ENCODE measurements at regions not wholly inside any gene's neighbourhood (a gene's known extent, or its start where the extent isn't known, plus 50 kb on each side); places are given as distances from the start of the nearest gene placed in this dataset.

- H3K9ac ChIP-seq (ENCODE audit: low read length), result no peak overlapping the region
- H3K27me3 ChIP-seq (ENCODE audit: control insufficient read depth, insufficient read depth, low read length), result peaks cover 44% of the 10 kb centered on the region
- no peaks in the 10 kb centered on the region for H3K36me3 ChIP-seq (ENCODE audit: control insufficient read depth, insufficient read depth, low read length)
- no peaks in the 10 kb centered on the region for H3K9me3 ChIP-seq (ENCODE audit: control insufficient read depth, low read length)
- H3K4me3 ChIP-seq (ENCODE audit: low read length), result no peak overlapping the region
- H3K4me1 ChIP-seq (ENCODE audit: control insufficient read depth, insufficient read depth, low read length), result peaks cover 26% of the 10 kb centered on the region
Measured at GRCh38 chr13:111534751-111535522, 214.5 kb downstream of the TEX29 start.

GRCh38 chr13:111535523-111535811 lies 215.0 kb downstream of the TEX29 start:
- Histone ChIP-seq H3K27me3 (ENCODE audit: control insufficient read depth, insufficient read depth, low read length) (peaks cover 41% of the 10 kb centered on the region), H3K4me1 (ENCODE audit: control insufficient read depth, insufficient read depth, low read length) (peaks cover 26% of the 10 kb centered on the region), H3K9ac (ENCODE audit: low read length) (no peak overlapping the region), H3K9me3 (ENCODE audit: control insufficient read depth, low read length) (no peaks in the 10 kb centered on the region), H3K36me3 (ENCODE audit: control insufficient read depth, insufficient read depth, low read length) (no peaks in the 10 kb centered on the region), H3K4me3 (ENCODE audit: low read length) (no peak overlapping the region)

GRCh38 chr13:111536075-111536642 lies 215.7 kb downstream of the TEX29 start:
- no peaks in the 10 kb centered on the region for H3K36me3 ChIP-seq (ENCODE audit: control insufficient read depth, insufficient read depth, low read length)
- peaks cover 26% of the 10 kb centered on the region for H3K4me1 ChIP-seq (ENCODE audit: control insufficient read depth, insufficient read depth, low read length)
- H3K27me3 ChIP-seq (ENCODE audit: control insufficient read depth, insufficient read depth, low read length), result peaks cover 36% of the 10 kb centered on the region

DNA sequence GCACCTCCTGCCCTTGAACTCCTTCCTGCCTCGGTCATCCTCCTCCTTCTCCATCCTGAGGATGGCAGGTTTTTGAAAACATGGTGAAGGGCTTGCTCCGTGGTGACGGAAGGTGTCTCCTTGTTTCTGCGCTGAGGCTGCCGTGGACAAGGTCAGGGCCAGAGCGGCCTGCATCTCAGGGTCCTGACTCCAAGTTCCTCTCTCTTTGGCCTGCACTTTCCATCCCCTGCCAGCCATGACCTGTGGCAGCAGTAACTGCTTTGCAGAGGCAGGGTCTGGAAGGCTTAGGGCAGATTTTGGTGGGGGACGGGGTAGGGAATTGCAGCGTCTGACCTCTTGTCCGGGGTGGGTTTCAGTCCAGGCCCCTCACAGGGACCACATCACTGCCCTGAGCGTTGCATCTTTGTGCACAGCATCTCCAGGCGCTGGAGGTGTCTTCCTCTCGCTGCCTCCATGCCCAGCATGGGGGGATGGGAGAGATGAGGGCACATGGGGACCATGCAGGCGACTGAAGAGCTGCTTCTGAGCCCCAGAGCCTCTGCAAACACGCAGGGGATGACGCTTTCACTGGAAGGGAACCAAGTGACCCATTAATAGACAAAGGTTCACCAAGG lies 216.8 kb downstream of the TEX29 start:
- Histone ChIP-seq H3K4me1 (ENCODE audit: control insufficient read depth, insufficient read depth, low read length) (peaks cover 26% of the 10 kb centered on the region), H3K27me3 (ENCODE audit: control insufficient read depth, insufficient read depth, low read length) (peaks cover 36% of the 10 kb centered on the region), H3K9me3 (ENCODE audit: control insufficient read depth, low read length) (no peaks in the 10 kb centered on the region), H3K9ac (ENCODE audit: low read length) (no peak overlapping the region), H3K36me3 (ENCODE audit: control insufficient read depth, insufficient read depth, low read length) (no peaks in the 10 kb centered on the region), H3K4me3 (ENCODE audit: low read length) (no peak overlapping the region)

More at GRCh38 chr13:111536075-111536642, 215.7 kb downstream of the TEX29 start:
- Histone ChIP-seq H3K4me3 (ENCODE audit: low read length) (no peak overlapping the region), H3K9me3 (ENCODE audit: control insufficient read depth, low read length) (no peaks in the 10 kb centered on the region), H3K9ac (ENCODE audit: low read length) (no peak overlapping the region)

DNA sequence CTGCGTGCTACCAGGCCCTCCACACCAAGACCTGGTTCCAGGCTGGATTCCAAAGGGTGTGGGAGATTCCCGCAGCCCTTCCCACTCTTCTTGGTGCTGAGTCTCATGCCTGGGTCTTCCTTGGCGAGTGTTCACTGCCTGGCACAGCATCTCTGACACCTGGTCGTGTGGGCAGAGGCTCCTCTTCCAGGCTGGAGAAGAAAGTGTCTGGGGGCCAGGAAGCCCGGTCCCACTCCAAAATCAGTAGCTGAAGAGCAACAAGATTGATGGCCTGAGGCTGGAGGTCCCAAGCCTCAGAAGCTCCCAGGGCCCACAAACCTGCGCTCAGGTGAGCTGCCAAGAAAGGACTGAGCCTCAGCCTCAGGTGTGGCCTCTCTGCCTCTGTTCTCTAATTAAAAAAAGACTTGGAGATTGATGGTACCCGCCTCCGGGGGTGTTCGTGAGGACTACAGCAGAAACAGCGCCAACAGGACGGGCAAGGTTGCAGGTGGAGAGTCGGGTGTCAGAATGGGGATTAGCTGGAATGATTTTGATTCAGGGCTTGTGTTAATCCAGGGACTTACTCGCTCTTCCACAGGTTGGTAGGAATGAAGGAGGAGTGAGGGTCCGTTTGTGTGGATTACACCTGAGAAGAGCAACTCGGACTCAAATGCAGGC lies 217.5 kb downstream of the TEX29 start:
- Histone ChIP-seq H3K27me3 (ENCODE audit: control insufficient read depth, insufficient read depth, low read length) (peaks cover 36% of the 10 kb centered on the region), H3K4me3 (ENCODE audit: low read length) (no peak overlapping the region)

DNA sequence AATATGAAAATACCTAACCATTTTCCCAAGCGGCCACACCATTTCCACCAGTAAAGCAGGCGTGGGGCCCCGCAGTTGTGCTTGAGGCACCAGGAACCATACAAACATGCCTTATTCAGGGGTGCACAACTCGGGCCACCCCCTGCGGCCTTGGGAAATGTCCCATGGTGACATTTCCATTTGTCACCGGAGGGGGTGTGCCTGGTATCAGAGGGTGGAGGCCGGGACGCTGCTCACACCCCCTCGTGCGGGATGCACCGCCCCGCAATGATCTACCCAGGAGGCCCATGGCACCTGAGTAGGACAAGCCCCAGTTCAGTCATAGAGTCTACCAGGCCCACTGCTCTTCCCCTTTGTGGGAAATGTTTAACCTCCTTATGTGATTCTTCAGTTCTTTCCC lies 218.8 kb downstream of the TEX29 start:
- peaks cover 16% of the 10 kb centered on the region for H3K4me1 ChIP-seq (ENCODE audit: control insufficient read depth, insufficient read depth, low read length)
- H3K9ac ChIP-seq (ENCODE audit: low read length), result no peak overlapping the region
- peaks cover 33% of the 10 kb centered on the region for H3K27me3 ChIP-seq (ENCODE audit: control insufficient read depth, insufficient read depth, low read length)

More for the DNA sequence above, 217.5 kb downstream of the TEX29 start:
- no peaks in the 10 kb centered on the region for H3K9me3 ChIP-seq (ENCODE audit: control insufficient read depth, low read length)
- H3K4me1 ChIP-seq (ENCODE audit: control insufficient read depth, insufficient read depth, low read length), result peaks cover 26% of the 10 kb centered on the region
- no peaks in the 10 kb centered on the region for H3K36me3 ChIP-seq (ENCODE audit: control insufficient read depth, insufficient read depth, low read length)
- H3K9ac ChIP-seq (ENCODE audit: low read length), result no peak overlapping the region

DNA sequence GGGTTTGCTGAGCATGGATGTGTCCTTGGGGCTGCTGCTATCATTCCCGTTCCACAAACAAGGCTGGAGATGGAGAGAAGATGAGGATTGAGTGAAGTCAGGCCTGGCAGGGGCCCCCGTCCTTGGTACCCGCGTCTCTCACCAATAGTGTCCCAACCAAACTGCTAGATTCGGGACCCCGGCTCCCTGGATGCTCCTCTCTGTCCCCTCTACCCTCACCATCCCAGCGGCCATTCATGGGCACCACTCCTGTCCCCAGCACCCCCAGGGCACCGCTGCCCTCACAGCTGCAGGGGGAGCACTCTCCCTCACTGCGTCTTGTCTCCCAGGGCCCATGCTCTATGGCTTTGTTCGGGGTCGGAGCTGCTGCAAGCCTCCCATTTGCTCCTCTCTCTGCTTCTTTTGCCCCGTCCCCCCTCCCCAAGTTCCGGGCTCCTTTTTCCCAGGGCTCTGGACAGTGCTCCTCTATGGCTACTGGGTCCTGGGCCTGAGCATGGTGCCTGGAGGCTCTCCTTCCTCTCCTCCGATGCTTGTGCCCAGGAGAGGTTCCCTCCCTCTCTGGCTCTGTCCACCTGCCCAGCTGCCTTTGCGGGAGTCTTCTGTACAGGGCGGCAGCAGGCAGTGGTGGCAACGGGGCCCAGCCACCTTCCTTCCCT lies 219.5 kb downstream of the TEX29 start:
- H3K27me3 ChIP-seq (ENCODE audit: control insufficient read depth, insufficient read depth, low read length), result peaks cover 26% of the 10 kb centered on the region

More for the DNA sequence above, 218.8 kb downstream of the TEX29 start:
- Histone ChIP-seq H3K36me3 (ENCODE audit: control insufficient read depth, insufficient read depth, low read length) (no peaks in the 10 kb centered on the region), H3K9me3 (ENCODE audit: control insufficient read depth, low read length) (no peaks in the 10 kb centered on the region), H3K4me3 (ENCODE audit: low read length) (no peak overlapping the region)

DNA sequence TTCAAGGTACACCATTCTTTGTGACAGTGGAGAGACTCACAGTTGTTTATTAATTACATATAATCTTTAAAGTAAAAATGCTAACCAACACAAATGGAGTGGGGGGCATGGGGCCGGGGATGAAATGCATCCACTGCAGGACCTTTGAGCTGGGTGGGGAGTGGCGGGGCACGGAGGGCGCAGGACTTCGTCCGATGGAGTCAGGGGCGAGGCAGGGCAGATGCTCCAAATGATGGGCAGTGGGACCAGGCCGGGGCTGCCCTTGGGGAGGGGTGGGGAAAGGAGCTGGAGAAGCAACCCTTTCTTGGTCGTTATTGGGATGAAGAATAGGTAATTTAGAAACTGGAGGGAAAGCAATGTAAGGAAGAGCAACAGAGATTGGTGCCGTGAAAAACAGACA lies 220.0 kb downstream of the TEX29 start:
- Histone ChIP-seq H3K4me3 (ENCODE audit: low read length) (no peak overlapping the region), H3K36me3 (ENCODE audit: control insufficient read depth, insufficient read depth, low read length) (no peaks in the 10 kb centered on the region), H3K4me1 (ENCODE audit: control insufficient read depth, insufficient read depth, low read length) (peaks cover 4% of the 10 kb centered on the region), H3K9me3 (ENCODE audit: control insufficient read depth, low read length) (no peaks in the 10 kb centered on the region), H3K9ac (ENCODE audit: low read length) (no peak overlapping the region), H3K27me3 (ENCODE audit: control insufficient read depth, insufficient read depth, low read length) (peaks cover 21% of the 10 kb centered on the region)

More for the DNA sequence above, 219.5 kb downstream of the TEX29 start:
- Histone ChIP-seq H3K4me1 (ENCODE audit: control insufficient read depth, insufficient read depth, low read length) (peaks cover 10% of the 10 kb centered on the region), H3K9me3 (ENCODE audit: control insufficient read depth, low read length) (no peaks in the 10 kb centered on the region), H3K4me3 (ENCODE audit: low read length) (no peak overlapping the region), H3K9ac (ENCODE audit: low read length) (no peak overlapping the region), H3K36me3 (ENCODE audit: control insufficient read depth, insufficient read depth, low read length) (no peaks in the 10 kb centered on the region)

DNA sequence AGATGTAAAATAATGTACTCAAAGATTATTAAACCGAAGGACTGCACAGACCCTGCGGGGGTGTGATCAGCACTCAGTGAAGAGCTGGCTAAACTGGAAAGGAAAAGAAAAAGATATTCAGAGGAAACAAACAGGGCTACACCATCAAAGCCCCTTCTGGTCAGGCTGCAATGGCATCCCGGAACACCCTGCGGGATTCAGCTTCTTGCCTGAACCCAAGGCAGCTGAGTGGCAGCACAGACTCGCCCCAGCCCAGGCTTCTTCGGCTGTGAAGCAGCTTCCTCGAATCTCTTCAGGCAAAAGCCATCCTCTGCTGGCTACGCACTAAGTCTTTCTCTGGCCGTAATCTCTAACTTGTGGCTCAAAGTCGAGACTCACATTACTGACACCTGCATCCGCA lies 220.9 kb downstream of the TEX29 start:
- no peak overlapping the region for H3K9ac ChIP-seq (ENCODE audit: low read length)
- no peaks in the 10 kb centered on the region for H3K4me1 ChIP-seq (ENCODE audit: control insufficient read depth, insufficient read depth, low read length)
- H3K9me3 ChIP-seq (ENCODE audit: control insufficient read depth, low read length), result no peaks in the 10 kb centered on the region
- H3K4me3 ChIP-seq (ENCODE audit: low read length), result no peak overlapping the region
- H3K27me3 ChIP-seq (ENCODE audit: control insufficient read depth, insufficient read depth, low read length), result peaks cover 13% of the 10 kb centered on the region
- H3K36me3 ChIP-seq (ENCODE audit: control insufficient read depth, insufficient read depth, low read length), result no peaks in the 10 kb centered on the region

- Histone ChIP-seq H3K4me3 (ENCODE audit: low read length) (no peak overlapping the region), H3K27me3 (ENCODE audit: control insufficient read depth, insufficient read depth, low read length) (peaks cover 8% of the 10 kb centered on the region), H3K9me3 (ENCODE audit: control insufficient read depth, low read length) (no peaks in the 10 kb centered on the region), H3K9ac (ENCODE audit: low read length) (no peak overlapping the region), H3K4me1 (ENCODE audit: control insufficient read depth, insufficient read depth, low read length) (no peaks in the 10 kb centered on the region), H3K36me3 (ENCODE audit: control insufficient read depth, insufficient read depth, low read length) (no peaks in the 10 kb centered on the region)
Measured at GRCh38 chr13:111541752-111542529, 221.5 kb downstream of the TEX29 start.

- no peak overlapping the region for H3K9ac ChIP-seq (ENCODE audit: low read length)
- H3K9me3 ChIP-seq (ENCODE audit: control insufficient read depth, low read length), result no peaks in the 10 kb centered on the region
- H3K4me3 ChIP-seq (ENCODE audit: low read length), result no peak overlapping the region
- no peaks in the 10 kb centered on the region for H3K36me3 ChIP-seq (ENCODE audit: control insufficient read depth, insufficient read depth, low read length)
- peaks cover 7% of the 10 kb centered on the region for H3K27me3 ChIP-seq (ENCODE audit: control insufficient read depth, insufficient read depth, low read length)
- peaks cover 6% of the 10 kb centered on the region for H3K4me1 ChIP-seq (ENCODE audit: control insufficient read depth, insufficient read depth, low read length)
Measured at GRCh38 chr13:111542530-111543341, 222.3 kb downstream of the TEX29 start.
